ENCODE measurements at regions not wholly inside any gene's neighbourhood (a gene's known extent, or its start where the extent isn't known, plus 50 kb on each side); places are given as distances from the start of the nearest gene placed in this dataset.

GRCh38 chr3:21877214-21877754, 126.3 kb upstream of the ZNF385D start (continued):
- TF ChIP-seq, protein P1, sequence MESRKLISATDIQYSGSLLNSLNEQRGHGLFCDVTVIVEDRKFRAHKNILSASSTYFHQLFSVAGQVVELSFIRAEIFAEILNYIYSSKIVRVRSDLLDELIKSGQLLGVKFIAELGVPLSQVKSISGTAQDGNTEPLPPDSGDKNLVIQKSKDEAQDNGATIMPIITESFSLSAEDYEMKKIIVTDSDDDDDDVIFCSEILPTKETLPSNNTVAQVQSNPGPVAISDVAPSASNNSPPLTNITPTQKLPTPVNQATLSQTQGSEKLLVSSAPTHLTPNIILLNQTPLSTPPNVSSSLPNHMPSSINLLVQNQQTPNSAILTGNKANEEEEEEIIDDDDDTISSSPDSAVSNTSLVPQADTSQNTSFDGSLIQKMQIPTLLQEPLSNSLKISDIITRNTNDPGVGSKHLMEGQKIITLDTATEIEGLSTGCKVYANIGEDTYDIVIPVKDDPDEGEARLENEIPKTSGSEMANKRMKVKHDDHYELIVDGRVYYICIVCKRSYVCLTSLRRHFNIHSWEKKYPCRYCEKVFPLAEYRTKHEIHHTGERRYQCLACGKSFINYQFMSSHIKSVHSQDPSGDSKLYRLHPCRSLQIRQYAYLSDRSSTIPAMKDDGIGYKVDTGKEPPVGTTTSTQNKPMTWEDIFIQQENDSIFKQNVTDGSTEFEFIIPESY (IDR thresholded peaks at IDR 0.05; ENCODE audit: borderline replicate concordance, low read depth) = no peak

DNA sequence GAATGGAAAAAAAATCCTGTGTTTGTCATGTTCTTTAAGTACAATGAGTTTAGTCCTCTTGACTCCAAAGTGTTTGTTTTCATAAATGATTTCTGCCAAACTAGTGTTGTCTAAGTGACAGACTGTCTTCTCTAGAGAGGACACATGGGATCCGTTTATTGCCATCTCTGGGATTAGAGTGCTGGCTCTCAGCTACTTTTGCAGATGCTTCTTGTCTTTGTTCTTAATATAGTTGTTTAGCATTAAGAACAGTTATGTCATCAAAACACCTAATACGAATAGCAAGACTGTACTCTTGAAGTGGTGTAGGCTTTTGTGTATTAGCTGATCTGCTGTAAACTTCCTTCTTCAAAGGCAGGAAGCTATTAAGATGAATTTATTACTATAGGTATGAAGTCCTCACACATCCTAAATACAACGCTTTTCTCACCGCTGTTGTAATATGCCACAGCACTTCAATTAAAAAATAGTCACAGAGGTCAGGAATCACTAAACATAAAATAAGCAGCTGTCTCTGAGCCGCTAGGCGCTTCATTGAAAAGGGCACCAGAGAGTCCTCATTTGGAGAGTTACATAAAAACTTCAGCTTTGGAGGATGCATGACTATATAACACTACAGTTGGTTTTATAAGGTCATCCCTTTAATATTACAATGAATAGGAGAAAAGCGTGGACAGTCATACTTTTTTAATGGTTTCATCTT, 128.3 kb upstream of the ZNF385D start:
- 66% methylated on average over 7 of the region's 7 CpGs for WGBS (ENCODE audit: low lambda C conversion rate)
- H3F3A ChIP-seq (replicated peaks; ENCODE audit: insufficient read depth) = no peaks in the 10 kb centered on the region
- no peaks in the 10 kb centered on the region for H3K36me3 ChIP-seq (replicated peaks in 1 of 2; ENCODE audit: control insufficient read depth in 1 of 2, insufficient read depth in 2 of 2, low read length in 1 of 2)
- ChIA-PET CTCF (interaction anchor here (0.6 to 4.5 kb wide), 2 partner anchors 15 to 1539 kb away, joined by 3 to 25 read pairs; no protein-coding TSS in a partner anchor), POLR2A (no interaction called here)
- H3K9me3 ChIP-seq = no peaks in the 10 kb centered on the region
- no peak overlapping the region for H2AFZ ChIP-seq (ENCODE audit: low read depth)
- no peaks in the 10 kb centered on the region for H3K27me3 ChIP-seq (ENCODE audit: insufficient read depth)
- no peak overlapping the region for H3K9ac ChIP-seq
- no peak for DNase-seq
- no peak overlapping the region for H3K4me3 ChIP-seq (ENCODE audit: low read depth in 2 of 2, low read length in 1 of 2)
- no peaks in the 10 kb centered on the region for H4K20me1 ChIP-seq (ENCODE audit: insufficient read depth)
- no peaks in the 10 kb centered on the region for H3K4me1 ChIP-seq (ENCODE audit: control insufficient read depth in 1 of 2, insufficient read depth in 2 of 2, low read depth in 1 of 2, low read length in 1 of 2)
- no peaks in the 10 kb centered on the region for H3K9me2 ChIP-seq
- H3K4me2 ChIP-seq = no peak overlapping the region
- TF ChIP-seq MXI1 (IDR thresholded peaks at IDR 0.05; ENCODE audit: low read depth, low read length) (no peak), NFIC (IDR thresholded peaks at IDR 0.05; ENCODE audit: borderline replicate concordance) (no peak), POLR2AphosphoS5 (IDR thresholded peaks at IDR 0.05; ENCODE audit: low read depth, low read length) (no peak), USF1 (IDR thresholded peaks at IDR 0.05; ENCODE audit: borderline replicate concordance, low read depth) (no peak), RCOR1 (IDR thresholded peaks at IDR 0.05; ENCODE audit: low read length) (no peak), RXRA (IDR thresholded peaks at IDR 0.05; ENCODE audit: borderline replicate concordance, low read depth) (no peak), GABPA (IDR thresholded peaks at IDR 0.05; ENCODE audit: low read depth) (no peak), ELF1 (IDR thresholded peaks at IDR 0.05) (no peak), YY1 (IDR thresholded peaks at IDR 0.05; ENCODE audit: low read depth) (no peak), EP300 (IDR thresholded peaks at IDR 0.05; ENCODE audit: borderline replicate concordance in 1 of 2, low read depth in 1 of 2, low read length in 1 of 2) (no peak), RAD21 (IDR thresholded peaks at IDR 0.05; ENCODE audit: low read length) (no peak), RFX5 (IDR thresholded peaks at IDR 0.05; ENCODE audit: low read length) (no peak), SIN3A (IDR thresholded peaks at IDR 0.05; ENCODE audit: borderline replicate concordance, low read depth, low read length) (no peak), EZH2phosphoT487 (IDR thresholded peaks at IDR 0.05; ENCODE audit: borderline replicate concordance, low read depth) (no peak)
- TF ChIP-seq, protein P2, sequence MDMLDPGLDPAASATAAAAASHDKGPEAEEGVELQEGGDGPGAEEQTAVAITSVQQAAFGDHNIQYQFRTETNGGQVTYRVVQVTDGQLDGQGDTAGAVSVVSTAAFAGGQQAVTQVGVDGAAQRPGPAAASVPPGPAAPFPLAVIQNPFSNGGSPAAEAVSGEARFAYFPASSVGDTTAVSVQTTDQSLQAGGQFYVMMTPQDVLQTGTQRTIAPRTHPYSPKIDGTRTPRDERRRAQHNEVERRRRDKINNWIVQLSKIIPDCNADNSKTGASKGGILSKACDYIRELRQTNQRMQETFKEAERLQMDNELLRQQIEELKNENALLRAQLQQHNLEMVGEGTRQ (IDR thresholded peaks at IDR 0.05; ENCODE audit: borderline replicate concordance, low read depth, low read length) = no peak
- no peaks in the 10 kb centered on the region for H3K79me2 ChIP-seq (ENCODE audit: insufficient read depth)
- H3K27ac ChIP-seq (ENCODE audit: low read depth in 2 of 2, low read length in 1 of 2) = no peak overlapping the region

Measured in SK-N-SH (cell line).